SK-N-SH (cell line): ENCODE measurements at regions not wholly inside any gene's neighbourhood (a gene's known extent, or its start where the extent isn't known, plus 50 kb on each side); places are given as distances from the start of the nearest gene placed in this dataset.

ENCODE experiments used
- CTCF ChIA-PET: fragments of 300-600, 350-600 bp; formaldehyde crosslinking; extraction: SDS; loops from one replicate; lab custom pipeline; 2021; lab: Yijun Ruan, JAX
- POLR2A ChIA-PET: fragments of 350-600 bp; sonication (Branson Sonifier 250); formaldehyde crosslinking; extraction: SDS; loops from one replicate; lab custom pipeline; 2020; ENCODE audit warnings: antibody characterized with exemption, inconsistent platforms; lab: Yijun Ruan, JAX
- DNase-seq: peaks from one replicate; pipeline ENCODE4 v3.0.0; 2012
- H2AFZ ChIP-seq: fragments of 200-600 bp; sonication (generic); 2 replicates; pipeline ENCODE4 v1.8.1; 2016; ENCODE audit warnings: antibody characterized with exemption, mild to moderate bottlenecking, low read depth
- H3F3A ChIP-seq: fragments of 200-600 bp; sonication (generic); replicated peaks from 2 replicates; pipeline ENCODE3; 2016; ENCODE audit warnings: antibody characterized with exemption, mild to moderate bottlenecking; ENCODE audit not compliant: insufficient read depth
- H3K27ac ChIP-seq, 2 experiments: fragments of 200-500 bp in 1 of 2; fragments of 200-600 bp in 1 of 2; sonication (Bioruptor generic) in 1 of 2; sonication (generic), shearing (Covaris generic) in 1 of 2; 2 replicates each; pipeline versions ENCODE4 v1.5.1 to v1.6.1; 2014 to 2016; ENCODE audit warnings: low read depth in 2 of 2, inconsistent platforms in 1 of 2, low read length in 1 of 2, mild to moderate bottlenecking in 1 of 2, mixed read lengths in 1 of 2
- H3K27me3 ChIP-seq: fragments of 200-600 bp; sonication (generic), shearing (Covaris generic); 2 replicates; pipeline ENCODE4 v1.6.1; 2016; ENCODE audit warnings: mixed run types; ENCODE audit not compliant: insufficient read depth
- H3K36me3 ChIP-seq, 2 experiments: fragments of 200-500 bp in 1 of 2; fragments of 200-600 bp in 1 of 2; sonication (Bioruptor generic) in 1 of 2; sonication (generic) in 1 of 2; replicated peaks in 1 of 2; 2 replicates each; pipeline versions ENCODE3 to v1.5.1; 2014 to 2016; ENCODE audit warnings: low read length in 1 of 2, mild to moderate bottlenecking in 1 of 2; ENCODE audit not compliant: insufficient read depth in 2 of 2, control insufficient read depth in 1 of 2
- H3K4me1 ChIP-seq, 2 experiments: fragments of 200-500 bp in 1 of 2; fragments of 200-600 bp in 1 of 2; sonication (Bioruptor generic) in 1 of 2; sonication (generic), shearing (Covaris generic) in 1 of 2; 2 replicates each; pipeline versions ENCODE4 v1.5.1 to v1.6.1; 2014 to 2016; ENCODE audit warnings: low read depth in 1 of 2, low read length in 1 of 2, mixed run types in 1 of 2; ENCODE audit not compliant: insufficient read depth in 2 of 2, control insufficient read depth in 1 of 2
- H3K4me2 ChIP-seq: fragments of 200-600 bp; sonication (generic), shearing (Covaris generic); 2 replicates; pipeline ENCODE4 v1.6.1; 2017; ENCODE audit warnings: mixed run types
- H3K4me3 ChIP-seq, 2 experiments: fragments of 200-500 bp in 1 of 2; fragments of 200-600 bp in 1 of 2; sonication (Bioruptor generic) in 1 of 2; sonication (generic), shearing (Covaris generic) in 1 of 2; 2 replicates each; pipeline versions ENCODE4 v1.5.1 to v1.8.1; 2014 to 2016; ENCODE audit warnings: low read depth in 2 of 2, inconsistent platforms in 1 of 2, low read length in 1 of 2, mild to moderate bottlenecking in 1 of 2, mixed read lengths in 1 of 2, moderate library complexity in 1 of 2
- H3K79me2 ChIP-seq: fragments of 200-600 bp; sonication (generic); 2 replicates; pipeline ENCODE4 v1.8.1; 2017; ENCODE audit warnings: mild to moderate bottlenecking; ENCODE audit not compliant: insufficient read depth
- H3K9ac ChIP-seq: fragments of 200-600 bp; sonication (generic); 2 replicates; pipeline ENCODE4 v1.6.1; 2017; ENCODE audit warnings: mixed run types
- H3K9me2 ChIP-seq: fragments of 200-600 bp; sonication (generic); 2 replicates; pipeline ENCODE4 v1.6.1; 2017; ENCODE audit warnings: mixed run types
- H3K9me3 ChIP-seq: fragments of 200-600 bp; sonication (generic); 2 replicates; pipeline ENCODE4 v1.6.1; 2017; ENCODE audit warnings: mixed run types, mild to moderate bottlenecking, moderate library complexity
- H4K20me1 ChIP-seq: fragments of 200-600 bp; sonication (generic); 2 replicates; pipeline ENCODE4 v1.6.1; 2017; ENCODE audit warnings: mild to moderate bottlenecking, mixed run types; ENCODE audit not compliant: insufficient read depth
- CHD2 ChIP-seq: fragments of 150-350 bp; IDR thresholded peaks from 2 replicates; pipeline ENCODE4 v1.6.1; 2018; ENCODE audit warnings: low read length; ENCODE audit not compliant: partially characterized antibody
- EZH2phosphoT487 ChIP-seq: fragments of 200-600 bp; sonication (generic); IDR thresholded peaks from 2 replicates; pipeline ENCODE4 v1.6.1; 2017; ENCODE audit warnings: low read depth, mixed run types, mild to moderate bottlenecking, antibody characterized with exemption, moderate library complexity, borderline replicate concordance
- FOSL2 ChIP-seq: IDR thresholded peaks from 2 replicates; pipeline ENCODE4 v1.4.0; 2012; ENCODE audit warnings: low read depth, mild to moderate bottlenecking, moderate library complexity, borderline replicate concordance
- GABPA ChIP-seq: IDR thresholded peaks from 2 replicates; pipeline ENCODE4 v1.4.0; 2012; ENCODE audit warnings: low read depth, mild to moderate bottlenecking
- GATA2 ChIP-seq: sonication (generic); formaldehyde crosslinking; IDR thresholded peaks from 2 replicates; pipeline ENCODE4 v1.5.0; 2020; ENCODE audit warnings: mild to moderate bottlenecking, missing genetic modification reagents
- IRF3 ChIP-seq: fragments of 150-350 bp; IDR thresholded peaks from 2 replicates; pipeline ENCODE4 v1.6.1; 2016; ENCODE audit warnings: mild to moderate bottlenecking, low read depth, low read length
- MAX ChIP-seq: IDR thresholded peaks from 2 replicates; pipeline ENCODE4 v1.4.0; 2012; ENCODE audit warnings: low read depth
- MEF2A ChIP-seq: IDR thresholded peaks from 2 replicates; pipeline ENCODE4 v1.4.0; 2012; ENCODE audit warnings: low read depth, borderline replicate concordance
- MXI1 ChIP-seq: IDR thresholded peaks from 2 replicates; pipeline ENCODE4 v1.6.1; 2012; ENCODE audit warnings: mild to moderate bottlenecking, low read depth, low read length, improper control_type of control experiment
- NFIC ChIP-seq: IDR thresholded peaks from 2 replicates; pipeline ENCODE4 v1.4.0; 2012; ENCODE audit warnings: borderline replicate concordance
- NRF1 ChIP-seq: IDR thresholded peaks from 2 replicates; pipeline ENCODE4 v1.6.1; 2012; ENCODE audit warnings: low read depth, mild to moderate bottlenecking, low read length
- RCOR1 ChIP-seq: fragments of 150-350 bp; IDR thresholded peaks from 2 replicates; pipeline ENCODE4 v1.6.1; 2017; ENCODE audit warnings: antibody characterized with exemption, low read length
- RFX5 ChIP-seq: IDR thresholded peaks from 2 replicates; pipeline ENCODE4 v1.6.1; 2012; ENCODE audit warnings: mild to moderate bottlenecking, improper control_type of control experiment, low read length
- RXRA ChIP-seq: IDR thresholded peaks from 2 replicates; pipeline ENCODE4 v1.4.0; 2012; ENCODE audit warnings: low read depth, mild to moderate bottlenecking, borderline replicate concordance
- TAF1 ChIP-seq: IDR thresholded peaks from 2 replicates; pipeline ENCODE4 v1.6.1; 2012; ENCODE audit warnings: low read depth, mild to moderate bottlenecking, low read length, moderate library complexity, borderline replicate concordance
- TCF12 ChIP-seq: IDR thresholded peaks from 2 replicates; pipeline ENCODE4 v1.4.0; 2012
- TEAD4 ChIP-seq: IDR thresholded peaks from 2 replicates; pipeline ENCODE4 v1.4.0; 2012; ENCODE audit warnings: mild to moderate bottlenecking, borderline replicate concordance; ENCODE audit not compliant: insufficient read depth
- USF2 ChIP-seq: fragments of 150-350 bp; IDR thresholded peaks from 2 replicates; pipeline ENCODE4 v1.6.1; 2017; ENCODE audit warnings: antibody characterized with exemption, low read length, low read depth, borderline replicate concordance
- YY1 ChIP-seq: IDR thresholded peaks from 2 replicates; pipeline ENCODE4 v1.4.0; 2012; ENCODE audit warnings: low read depth, mild to moderate bottlenecking
- ZBTB33 ChIP-seq: IDR thresholded peaks from 2 replicates; pipeline ENCODE4 v1.4.0; 2012; ENCODE audit warnings: low read depth, borderline replicate concordance
- WGBS: methylation state at CpG from one replicate; pipeline ENCODE4 v1.1.6; 2017; ENCODE audit warnings: low lambda C conversion rate; 5-methylcytosine and 5-hydroxymethylcytosine counted together

GRCh38 chr19:27846944-27847343, 1366.0 kb downstream of the UQCRFS1 start:
- Histone ChIP-seq H3K9ac (no peak overlapping the region), H3K36me3 (no peaks in the 10 kb centered on the region), H3K9me2 (no peaks in the 10 kb centered on the region), H3K9me3 (no peaks in the 10 kb centered on the region), H3K4me2 (no peak overlapping the region), H3K27me3 (no peaks in the 10 kb centered on the region), H3K27ac (no peak overlapping the region), H2AFZ (no peak overlapping the region), H3K4me1 (no peaks in the 10 kb centered on the region), H3F3A (no peaks in the 10 kb centered on the region), H3K79me2 (no peaks in the 10 kb centered on the region), H4K20me1 (no peaks in the 10 kb centered on the region), H3K4me3 (no peak overlapping the region)
- TF ChIP-seq NRF1 (no peak), EZH2phosphoT487 (no peak), RFX5 (no peak), GABPA (no peak), MAX (no peak), MXI1 (no peak), CHD2 (no peak), FOSL2 (no peak)
- ChIA-PET CTCF (no interaction called here), POLR2A (no interaction called here)
- WGBS, result 6% methylated on average over 4 of the region's 5 CpGs
- DNase-seq, result no peak

- Histone ChIP-seq H3K4me2 (no peak overlapping the region), H3K4me1 (no peaks in the 10 kb centered on the region), H3K27me3 (no peaks in the 10 kb centered on the region), H4K20me1 (no peaks in the 10 kb centered on the region), H3K79me2 (no peaks in the 10 kb centered on the region), H3K9me2 (no peaks in the 10 kb centered on the region), H3K9me3 (no peaks in the 10 kb centered on the region), H3K27ac (no peak overlapping the region), H2AFZ (no peak overlapping the region), H3F3A (no peaks in the 10 kb centered on the region), H3K36me3 (no peaks in the 10 kb centered on the region), H3K9ac (no peak overlapping the region), H3K4me3 (no peak overlapping the region)
- WGBS, result 9% methylated on average over 6 of the region's 6 CpGs
- no peak for DNase-seq
- TF ChIP-seq EZH2phosphoT487, result no peak
- no peak for TF ChIP-seq MEF2A
- no peak for TF ChIP-seq MAX
- TF ChIP-seq GATA2 (CRISPR knock-in tag), result no peak
- no peak for TF ChIP-seq IRF3
- no peak for TF ChIP-seq NFIC
- TF ChIP-seq USF2, result no peak
- no peak for TF ChIP-seq RCOR1
- no peak for TF ChIP-seq TEAD4
- no peak for TF ChIP-seq TAF1
- TF ChIP-seq TCF12, result no peak
- no peak for TF ChIP-seq CHD2
- TF ChIP-seq YY1, result no peak
- no peak for TF ChIP-seq RXRA
- no peak for TF ChIP-seq ZBTB33
- ChIA-PET CTCF (no interaction called here), POLR2A (no interaction called here)
Observed at GRCh38 chr19:27844261-27844660, 1368.7 kb downstream of the UQCRFS1 start.
